Neuronal stem cell (in vitro differentiated cells): ENCODE measurements at regions not wholly inside any gene's neighbourhood (a gene's known extent, or its start where the extent isn't known, plus 50 kb on each side); places are given as distances from the start of the nearest gene placed in this dataset.

ENCODE experiments used
- DNase-seq: peaks from one replicate; pipeline ENCODE4 v3.0.0-alpha.2; 2013; ENCODE audit warnings: low spot score
- H2AFZ ChIP-seq: one replicate; pipeline ENCODE4 v1.6.1; 2013; ENCODE audit warnings: mild to moderate bottlenecking, low read length, inconsistent platforms
- H2AK5ac ChIP-seq: 2 replicates; pipeline ENCODE4 v1.6.1; 2013; ENCODE audit warnings: low read depth, mild to moderate bottlenecking, inconsistent platforms, low read length, moderate library complexity, mixed read lengths
- H2BK120ac ChIP-seq: 2 replicates; pipeline ENCODE4 v1.6.1; 2013; ENCODE audit warnings: low read depth, mild to moderate bottlenecking, inconsistent platforms, low read length, moderate library complexity, mixed read lengths
- H2BK12ac ChIP-seq: one replicate; pipeline ENCODE4 v1.6.1; 2013; ENCODE audit warnings: low read length, inconsistent platforms
- H2BK15ac ChIP-seq: 2 replicates; pipeline ENCODE4 v1.6.1; 2013; ENCODE audit warnings: mild to moderate bottlenecking, low read length, inconsistent platforms, mixed read lengths
- H2BK5ac ChIP-seq: one replicate; pipeline ENCODE4 v1.6.1; 2013; ENCODE audit warnings: inconsistent platforms, mild to moderate bottlenecking, low read length, moderate library complexity
- H3K14ac ChIP-seq: one replicate; pipeline ENCODE4 v1.6.1; 2013; ENCODE audit warnings: low read length, inconsistent platforms
- H3K18ac ChIP-seq: 2 replicates; pipeline ENCODE4 v1.6.1; 2013; ENCODE audit warnings: low read length, inconsistent platforms
- H3K23ac ChIP-seq: 2 replicates; pipeline ENCODE4 v1.6.1; 2013; ENCODE audit warnings: low read depth, mild to moderate bottlenecking, mixed read lengths, low read length, inconsistent platforms; ENCODE audit not compliant: poor library complexity
- H3K27ac ChIP-seq: replicated peaks from 3 replicates; pipeline ENCODE4 v1.5.1; 2013; ENCODE audit warnings: low read length, inconsistent platforms
- H3K27me3 ChIP-seq, 3 experiments: 2 replicates each; pipeline ENCODE4 v1.6.1; 2013; ENCODE audit warnings: low read length in 3 of 3, mild to moderate bottlenecking in 2 of 3, inconsistent platforms in 1 of 3, low read depth in 1 of 3, mixed read lengths in 1 of 3, moderate library complexity in 1 of 3; ENCODE audit not compliant: control insufficient read depth in 3 of 3, insufficient read depth in 3 of 3
- H3K36me3 ChIP-seq, 2 donors: replicated peaks in 1 of 2; 2 replicates each; pipeline ENCODE4 v1.6.1; 2013; ENCODE audit warnings: low read length in 2 of 2; ENCODE audit not compliant: control insufficient read depth in 2 of 2, insufficient read depth in 2 of 2
- H3K4ac ChIP-seq: 2 replicates; pipeline ENCODE4 v1.6.1; 2013; ENCODE audit warnings: inconsistent platforms, mild to moderate bottlenecking, low read length, moderate library complexity
- H3K4me1 ChIP-seq, 2 donors: 1 replicate in 1 of 2; 2 replicates in 1 of 2; pipeline ENCODE4 v1.6.1; 2013; ENCODE audit warnings: low read length in 2 of 2, low read depth in 1 of 2; ENCODE audit not compliant: control insufficient read depth in 2 of 2, insufficient read depth in 1 of 2
- H3K4me2 ChIP-seq: one replicate; pipeline ENCODE4 v1.6.1; 2013; ENCODE audit warnings: mild to moderate bottlenecking, low read length, inconsistent platforms; ENCODE audit not compliant: insufficient read depth, poor library complexity, severe bottlenecking
- H3K4me3 ChIP-seq, 2 donors: 2 replicates each; pipeline ENCODE4 v1.5.1; 2013; ENCODE audit warnings: low read length in 2 of 2, mild to moderate bottlenecking in 2 of 2, inconsistent platforms in 1 of 2, moderate library complexity in 1 of 2
- H3K79me1 ChIP-seq: one replicate; pipeline ENCODE4 v1.6.1; 2013; ENCODE audit warnings: low read depth, mild to moderate bottlenecking, inconsistent platforms, low read length, moderate library complexity
- H3K9ac ChIP-seq: one replicate; pipeline ENCODE4 v1.6.1; 2013; ENCODE audit warnings: mild to moderate bottlenecking, low read depth, low read length, inconsistent platforms; ENCODE audit not compliant: poor library complexity
- H3K9me3 ChIP-seq, 2 donors: replicated peaks in 1 of 2; 2 replicates each; pipeline versions ENCODE3 to v1.6.1; 2013; ENCODE audit warnings: low read length in 2 of 2, mild to moderate bottlenecking in 2 of 2, inconsistent platforms in 1 of 2, low read depth in 1 of 2, mixed read lengths in 1 of 2, moderate library complexity in 1 of 2; ENCODE audit not compliant: control insufficient read depth in 2 of 2, insufficient read depth in 1 of 2
- H4K8ac ChIP-seq: one replicate; pipeline ENCODE4 v1.6.1; 2013; ENCODE audit warnings: low read depth, mild to moderate bottlenecking, inconsistent platforms, low read length, moderate library complexity
- H4K91ac ChIP-seq: one replicate; pipeline ENCODE4 v1.6.1; 2013; ENCODE audit warnings: low read length, low read depth, mild to moderate bottlenecking, inconsistent platforms; ENCODE audit not compliant: poor library complexity
- whole genome bisulfite sequencing, 2 donors: extraction: QIAGEN DNeasy Blood & Tissue Kit; methylation state at CpG; one replicate each; pipeline ENCODE4 v1.1.7; 2013; ENCODE audit warnings: missing lambda C conversion rate in 2 of 2, mixed read lengths in 1 of 2; ENCODE audit not compliant: insufficient read length in 2 of 2, insufficient replicate concordance in 1 of 2; ENCODE audit errors: extremely low coverage in 2 of 2; 5-methylcytosine and 5-hydroxymethylcytosine counted together

- Histone ChIP-seq H3K9ac (no peak overlapping the region), H3K27me3 (no peaks in the 10 kb centered on the region), H2BK12ac (no peak overlapping the region), H4K91ac (no peak overlapping the region), H3K4ac (no peak overlapping the region), H4K8ac (no peak overlapping the region), H2BK5ac (no peak overlapping the region), H2BK120ac (no peak overlapping the region), H3K4me2 (no peak overlapping the region), H2AK5ac (no peak overlapping the region), H3K79me1 (no peaks in the 10 kb centered on the region), H3K23ac (no peak overlapping the region), H2BK15ac (no peak overlapping the region), H3K36me3 (no peaks in the 10 kb centered on the region), H3K4me3 (no peak overlapping the region), H2AFZ (no peak overlapping the region), H3K18ac (no peak overlapping the region), H3K14ac (no peak overlapping the region), H3K4me1 (peaks cover 0 to 1% of the 10 kb centered on the region in 2 donors), H3K9me3 (no peaks in the 10 kb centered on the region), H3K27ac (no peak overlapping the region)
- no CpG with 5 or more reads among the region's 2 CpGs for WGBS, 2 donors
- no peak for DNase-seq
Measured at GRCh38 chr18:10308154-10308553, 146.3 kb upstream of the APCDD1 start.

GRCh38 chr18:10310626-10311025 lies 143.8 kb upstream of the APCDD1 start:
- H3K23ac ChIP-seq = no peak overlapping the region
- H4K91ac ChIP-seq = no peak overlapping the region
- no peak overlapping the region for H3K14ac ChIP-seq
- H2BK12ac ChIP-seq = no peak overlapping the region
- no peak overlapping the region for H3K4ac ChIP-seq
- no peak overlapping the region for H3K27ac ChIP-seq
- no peaks in the 10 kb centered on the region for H3K79me1 ChIP-seq
- no peak overlapping the region for H3K4me3 ChIP-seq
- H3K9ac ChIP-seq = no peak overlapping the region
- no peak overlapping the region for H4K8ac ChIP-seq
- no peaks in the 10 kb centered on the region for H3K27me3 ChIP-seq
- no peak overlapping the region for H2BK5ac ChIP-seq
- DNase-seq = no peak
- no peak overlapping the region for H3K4me2 ChIP-seq
- no CpG with 5 or more reads among the region's 4 CpGs for WGBS, 2 donors
- no peak overlapping the region for H2AFZ ChIP-seq
- H3K4me1 ChIP-seq = peaks cover 0 to 1% of the 10 kb centered on the region in 2 donors
- no peak overlapping the region for H2BK15ac ChIP-seq
- H2AK5ac ChIP-seq = no peak overlapping the region
- no peaks in the 10 kb centered on the region for H3K36me3 ChIP-seq
- H2BK120ac ChIP-seq = no peak overlapping the region
- H3K9me3 ChIP-seq = no peaks in the 10 kb centered on the region
- no peak overlapping the region for H3K18ac ChIP-seq

GRCh38 chr18:10312326-10313015 lies 142.0 kb upstream of the APCDD1 start:
- H2AK5ac ChIP-seq = no peak overlapping the region
- no peak overlapping the region for H3K14ac ChIP-seq
- H3K79me1 ChIP-seq = no peaks in the 10 kb centered on the region
- H2AFZ ChIP-seq = no peak overlapping the region
- no peak overlapping the region for H2BK12ac ChIP-seq
- WGBS, 2 donors = no CpG with 5 or more reads among the region's 5 CpGs
- no peak overlapping the region for H3K23ac ChIP-seq
- H2BK5ac ChIP-seq = no peak overlapping the region
- H4K91ac ChIP-seq = no peak overlapping the region
- H3K27me3 ChIP-seq = no peaks in the 10 kb centered on the region
- H3K36me3 ChIP-seq = no peaks in the 10 kb centered on the region
- H3K18ac ChIP-seq = no peak overlapping the region
- H2BK120ac ChIP-seq = no peak overlapping the region
- H3K4ac ChIP-seq = no peak overlapping the region
- no peak overlapping the region for H2BK15ac ChIP-seq
- no peak for DNase-seq
- peaks cover 0 to 2% of the 10 kb centered on the region in 2 donors for H3K9me3 ChIP-seq
- H3K9ac ChIP-seq = no peak overlapping the region
- no peak overlapping the region for H3K27ac ChIP-seq
- no peak overlapping the region for H3K4me3 ChIP-seq
- no peak overlapping the region for H3K4me2 ChIP-seq
- peaks cover 0 to 1% of the 10 kb centered on the region in 2 donors for H3K4me1 ChIP-seq
- no peak overlapping the region for H4K8ac ChIP-seq

- Histone ChIP-seq H3K4me2 (no peak overlapping the region), H3K79me1 (no peaks in the 10 kb centered on the region), H3K36me3 (no peaks in the 10 kb centered on the region), H3K18ac (no peak overlapping the region), H2AK5ac (no peak overlapping the region), H3K27ac (no peak overlapping the region), H3K23ac (no peak overlapping the region), H2AFZ (no peak overlapping the region), H3K4ac (no peak overlapping the region), H2BK5ac (no peak overlapping the region), H3K9ac (no peak overlapping the region), H3K27me3 (no peaks in the 10 kb centered on the region), H3K4me3 (no peak overlapping the region), H4K91ac (no peak overlapping the region), H2BK12ac (no peak overlapping the region), H3K4me1 (peaks cover 0 to 1% of the 10 kb centered on the region in 2 donors), H2BK15ac (no peak overlapping the region), H2BK120ac (no peak overlapping the region), H4K8ac (no peak overlapping the region), H3K9me3 (peaks cover 0 to 2% of the 10 kb centered on the region in 2 donors), H3K14ac (no peak overlapping the region)
- DNase-seq = no peak
- WGBS, 2 donors = no CpG with 5 or more reads among the region's 3 CpGs
Measured at GRCh38 chr18:10313016-10313342, 141.5 kb upstream of the APCDD1 start.
